ENCODE measurements at regions not wholly inside any gene's neighbourhood (a gene's known extent, or its start where the extent isn't known, plus 50 kb on each side); places are given as distances from the start of the nearest gene placed in this dataset.

DNA sequence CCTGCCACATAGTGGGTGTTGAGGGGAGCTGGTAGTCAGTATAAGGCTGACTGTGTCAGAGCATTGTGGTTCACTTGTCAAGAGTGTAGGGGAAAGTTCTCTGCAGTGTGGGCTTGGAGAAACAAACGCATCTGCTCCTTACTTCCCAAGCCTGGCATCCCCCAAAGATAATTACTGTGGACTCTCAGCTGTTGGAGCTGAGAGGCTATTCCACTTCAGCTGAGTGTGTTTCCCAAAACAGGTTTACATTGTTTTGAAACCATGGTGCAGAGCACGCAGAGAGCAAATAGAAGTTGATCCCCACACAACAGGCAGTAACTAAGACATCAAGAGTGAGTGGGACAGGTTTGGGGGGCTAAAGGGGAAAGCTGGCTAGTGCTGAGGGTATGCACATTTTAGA, 181.0 kb upstream of the EOLA2 start:
- TF ChIP-seq, protein P1, sequence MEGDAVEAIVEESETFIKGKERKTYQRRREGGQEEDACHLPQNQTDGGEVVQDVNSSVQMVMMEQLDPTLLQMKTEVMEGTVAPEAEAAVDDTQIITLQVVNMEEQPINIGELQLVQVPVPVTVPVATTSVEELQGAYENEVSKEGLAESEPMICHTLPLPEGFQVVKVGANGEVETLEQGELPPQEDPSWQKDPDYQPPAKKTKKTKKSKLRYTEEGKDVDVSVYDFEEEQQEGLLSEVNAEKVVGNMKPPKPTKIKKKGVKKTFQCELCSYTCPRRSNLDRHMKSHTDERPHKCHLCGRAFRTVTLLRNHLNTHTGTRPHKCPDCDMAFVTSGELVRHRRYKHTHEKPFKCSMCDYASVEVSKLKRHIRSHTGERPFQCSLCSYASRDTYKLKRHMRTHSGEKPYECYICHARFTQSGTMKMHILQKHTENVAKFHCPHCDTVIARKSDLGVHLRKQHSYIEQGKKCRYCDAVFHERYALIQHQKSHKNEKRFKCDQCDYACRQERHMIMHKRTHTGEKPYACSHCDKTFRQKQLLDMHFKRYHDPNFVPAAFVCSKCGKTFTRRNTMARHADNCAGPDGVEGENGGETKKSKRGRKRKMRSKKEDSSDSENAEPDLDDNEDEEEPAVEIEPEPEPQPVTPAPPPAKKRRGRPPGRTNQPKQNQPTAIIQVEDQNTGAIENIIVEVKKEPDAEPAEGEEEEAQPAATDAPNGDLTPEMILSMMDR (IDR thresholded peaks at IDR 0.05): no peak
- no peak for TF ChIP-seq POLR2A (IDR thresholded peaks at IDR 0.05)
